ENCODE measurements at regions not wholly inside any gene's neighbourhood (a gene's known extent, or its start where the extent isn't known, plus 50 kb on each side); places are given as distances from the start of the nearest gene placed in this dataset.

DNA sequence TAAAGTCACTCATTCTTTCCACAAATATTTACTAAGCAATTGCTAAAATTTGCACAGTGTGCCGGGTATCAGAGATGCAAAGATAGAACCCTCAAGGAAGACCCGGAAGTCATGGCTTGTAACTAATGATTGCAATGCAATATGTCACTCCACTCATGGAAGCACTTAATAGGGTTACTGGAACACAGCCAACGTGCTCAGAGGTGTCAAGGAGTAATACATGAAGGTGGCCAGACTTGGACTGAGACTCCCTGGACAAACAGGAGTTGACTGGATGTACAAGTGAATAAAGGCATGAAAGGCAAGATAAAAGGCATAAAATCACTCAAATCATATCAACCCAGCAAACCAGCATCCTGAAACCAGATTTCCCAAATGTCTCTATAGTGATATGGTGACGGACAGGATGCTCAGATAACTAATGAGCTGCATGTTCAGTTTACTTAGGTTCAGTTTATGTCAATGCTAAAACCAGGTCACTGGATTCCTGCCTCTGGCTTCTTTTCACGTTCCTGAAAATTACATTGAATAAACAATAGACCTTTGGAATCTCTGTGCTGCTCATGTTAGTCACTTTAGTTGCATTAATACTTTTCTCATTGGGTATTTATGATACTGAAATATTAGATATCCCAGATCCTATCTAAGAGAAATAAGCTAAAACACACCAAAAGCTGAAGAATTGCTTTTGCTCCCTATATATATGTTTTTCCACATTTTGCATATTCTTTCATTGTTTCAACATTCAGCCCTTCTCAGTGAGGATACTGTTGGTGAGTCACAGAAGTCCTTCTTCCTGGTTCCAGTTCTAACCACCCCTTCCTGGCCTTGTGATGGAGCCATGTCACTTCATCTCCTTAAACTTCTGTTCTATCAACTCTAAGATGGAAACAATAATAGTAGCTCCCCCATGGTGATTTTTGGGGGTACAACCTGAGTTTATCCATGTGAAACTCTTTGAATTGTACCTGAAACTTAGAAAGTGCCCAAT is 688.9 kb upstream of the ID2 start:
- no peak for DNase-seq

DNA sequence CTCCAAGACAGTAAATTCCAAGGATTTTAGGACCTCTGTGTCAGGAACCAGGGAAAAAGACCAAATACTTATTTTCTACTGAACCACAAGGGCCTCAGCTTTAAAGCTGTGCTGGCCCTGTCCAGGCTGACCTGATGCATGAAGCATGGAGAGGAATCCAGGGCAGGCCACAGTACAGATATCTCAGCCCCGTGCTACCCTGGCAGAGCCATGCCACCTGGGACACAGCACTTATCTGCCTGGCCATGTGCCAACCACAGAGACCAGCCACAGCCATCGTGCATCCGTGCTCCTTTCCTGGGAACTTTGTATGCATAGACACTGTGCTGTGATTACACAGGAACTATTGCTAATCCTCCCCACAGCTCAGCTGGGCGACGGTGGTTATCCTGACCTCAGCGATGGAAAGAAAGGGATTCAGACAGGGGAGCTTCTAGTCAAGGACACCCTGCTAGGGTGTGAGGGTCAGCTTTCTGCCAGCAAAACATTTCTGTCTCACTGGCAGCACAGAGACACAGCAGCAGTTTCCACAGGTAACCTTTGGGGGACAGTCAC is 687.4 kb upstream of the ID2 start:
- peak; percentile 67 for DNase-seq

DNA sequence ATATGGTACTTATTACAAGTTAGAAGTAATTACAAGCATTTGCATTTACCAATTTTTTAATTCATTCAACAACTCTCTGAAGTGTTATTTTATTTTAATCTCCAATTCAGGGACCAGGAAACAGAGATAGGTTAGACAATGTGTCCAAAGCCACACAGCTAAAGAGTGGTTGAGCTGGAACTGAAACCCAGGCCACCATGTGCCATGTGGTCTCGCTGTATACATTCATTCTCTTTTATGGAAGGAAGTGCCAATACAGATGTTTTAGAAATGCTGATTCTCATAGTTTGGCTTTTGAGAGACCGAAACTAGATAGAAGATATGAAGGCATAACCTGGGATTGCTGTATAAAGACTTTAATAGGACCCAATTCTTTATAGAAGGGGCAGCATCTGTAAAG is 684.6 kb upstream of the ID2 start:
- peak; percentile 77 for DNase-seq

DNA sequence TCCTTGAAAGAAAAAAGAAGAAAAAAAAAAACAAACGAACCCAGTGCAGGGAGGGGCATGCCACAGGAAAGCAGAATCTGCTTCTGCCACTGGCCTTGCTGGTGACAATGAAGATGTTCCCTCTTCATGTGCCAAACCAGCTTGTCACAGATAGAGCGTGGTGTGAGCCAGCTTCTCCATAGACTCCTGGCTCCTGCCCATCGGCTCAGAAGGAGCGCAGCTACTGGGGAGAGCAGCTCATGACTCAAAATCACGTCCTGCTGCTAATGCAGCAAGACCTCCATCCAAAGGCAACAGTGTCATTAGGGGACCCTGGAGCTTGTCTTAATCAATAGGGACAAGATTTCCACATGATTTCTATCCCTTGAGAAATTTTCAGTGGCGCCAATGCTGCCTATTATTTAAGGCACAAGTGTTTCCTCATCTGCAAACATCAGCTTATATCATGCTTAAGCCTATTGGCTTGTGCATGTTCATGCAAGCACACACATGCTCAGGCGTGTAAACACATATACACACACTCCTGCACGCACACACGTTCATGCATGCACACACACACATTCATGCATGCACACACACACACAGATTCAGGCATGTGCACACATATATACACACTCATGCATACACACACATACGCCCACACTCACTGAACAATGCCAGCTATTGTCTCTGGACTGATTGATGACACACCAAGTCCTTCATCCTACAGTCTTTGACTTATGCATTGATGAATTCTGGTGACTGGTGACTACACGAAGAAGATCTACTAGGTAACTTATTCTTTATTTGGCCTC is 682.0 kb upstream of the ID2 start:
- DNase-seq, result no peak

DNA sequence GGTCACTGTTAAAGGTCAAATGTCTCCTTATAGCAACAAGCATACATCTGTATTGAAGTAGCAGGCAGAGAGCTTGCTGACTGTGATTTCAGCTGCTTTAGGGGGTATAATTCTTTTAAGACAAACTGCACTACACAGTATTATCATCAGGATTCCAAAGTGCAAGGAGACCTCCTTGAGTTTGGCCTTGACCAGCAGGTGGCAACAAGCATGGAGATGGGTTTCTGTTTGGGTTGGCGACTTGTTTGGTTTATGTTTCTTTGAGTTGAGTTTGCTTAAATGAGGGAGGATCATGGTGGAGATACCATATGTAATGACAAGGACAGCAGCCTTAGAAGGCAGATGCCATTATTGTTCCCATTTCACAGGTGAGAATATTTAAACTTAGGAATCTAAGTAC is 681.0 kb upstream of the ID2 start:
- no peak for DNase-seq

DNA sequence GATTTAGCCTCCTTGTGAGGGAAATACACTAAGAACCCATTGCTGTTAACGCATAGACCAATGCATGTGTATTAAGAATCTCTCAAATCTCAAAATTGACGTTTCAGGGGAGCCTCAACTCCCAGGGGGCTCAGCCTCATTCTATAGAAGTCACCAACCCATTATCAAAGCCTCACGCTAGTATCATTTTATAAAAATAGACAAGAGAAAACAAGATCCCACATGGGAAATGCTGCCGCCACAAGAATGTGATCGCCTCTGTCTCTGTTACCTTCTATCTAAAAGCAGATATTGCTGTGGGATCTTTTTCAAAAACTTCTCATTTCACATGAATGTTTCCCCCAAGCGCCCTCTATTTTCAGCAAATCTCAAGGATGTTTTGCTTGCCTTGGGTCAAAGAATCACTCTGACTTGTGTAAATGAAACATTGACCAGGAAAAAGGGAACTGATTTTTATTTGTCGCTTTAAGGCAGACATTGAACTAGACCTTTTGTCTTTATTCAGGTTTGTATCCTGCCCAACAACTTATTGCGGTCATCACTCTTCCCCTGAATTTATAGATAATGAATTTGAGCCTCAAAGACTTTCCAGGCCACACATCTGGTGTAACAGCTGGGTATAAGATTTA is 679.0 kb upstream of the ID2 start:
- no peak for DNase-seq

DNA sequence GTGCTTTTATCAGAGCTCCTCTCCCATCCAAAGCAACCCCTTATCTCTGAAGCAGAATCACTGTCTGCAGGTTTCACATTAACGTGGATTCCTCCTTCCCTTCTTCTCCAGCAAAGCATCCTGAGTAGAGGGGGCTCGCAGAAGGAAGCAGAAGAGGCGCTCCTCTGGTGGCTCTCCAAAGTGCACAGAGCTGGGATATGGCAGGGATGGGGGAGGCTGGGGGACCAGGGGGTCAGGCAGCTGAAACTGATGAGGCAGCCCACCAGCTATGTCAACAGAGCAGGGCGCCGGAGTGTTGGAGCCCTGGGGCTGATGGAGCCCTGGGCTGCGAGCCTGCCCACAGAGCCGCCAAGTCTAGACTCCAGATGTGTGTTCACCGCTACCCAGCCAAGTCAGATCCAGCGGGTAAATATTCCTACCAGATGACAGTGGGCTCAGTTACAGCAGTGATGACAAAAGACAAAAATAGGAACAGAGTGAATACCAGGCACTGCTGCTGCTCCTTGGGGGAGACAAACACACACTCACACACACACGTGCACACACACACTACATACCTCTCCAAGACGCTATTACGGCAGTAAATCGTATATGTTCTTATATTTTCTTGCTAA is 678.3 kb upstream of the ID2 start:
- DNase-seq, result peak; percentile 13

DNA sequence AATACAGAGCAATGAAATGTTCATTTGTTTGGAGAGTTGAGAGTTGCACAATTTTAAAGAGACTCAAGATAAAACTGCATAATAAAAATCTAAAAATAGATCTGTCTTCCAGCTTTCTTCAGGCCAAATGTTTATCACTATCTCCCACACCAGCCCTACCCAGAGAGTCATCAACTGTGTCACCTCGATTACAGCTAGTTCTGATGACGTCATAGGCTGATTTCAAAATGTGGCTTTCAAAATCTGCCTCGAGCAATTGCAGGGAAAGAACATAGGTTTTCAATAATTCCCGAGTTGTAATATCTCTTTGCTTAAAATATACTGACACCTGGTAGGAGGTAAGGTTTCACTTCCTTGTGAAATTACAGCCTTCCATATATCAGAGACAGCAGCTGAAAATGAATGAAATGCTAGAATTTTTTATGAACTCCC is 677.6 kb upstream of the ID2 start:
- peak; percentile 75 for DNase-seq

DNA sequence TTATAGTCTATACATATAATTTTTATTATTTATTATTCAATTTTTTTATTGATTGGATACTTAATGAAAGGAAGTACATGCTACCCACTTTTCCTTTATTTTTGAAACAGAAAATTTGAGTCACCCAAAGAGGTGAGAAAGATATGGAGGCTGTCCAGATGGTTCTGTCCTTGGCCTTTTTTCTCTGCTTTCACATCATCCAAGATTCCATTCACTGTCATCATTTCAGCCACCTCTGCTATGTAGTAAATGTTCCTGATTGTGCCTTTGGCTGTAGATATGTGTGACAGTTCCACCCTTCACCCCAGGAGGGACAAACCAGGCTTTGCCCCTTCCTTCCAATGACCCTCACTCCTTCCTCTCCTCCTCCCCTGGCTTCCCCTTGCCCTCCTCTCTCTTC is 675.7 kb upstream of the ID2 start:
- no peak for DNase-seq

DNA sequence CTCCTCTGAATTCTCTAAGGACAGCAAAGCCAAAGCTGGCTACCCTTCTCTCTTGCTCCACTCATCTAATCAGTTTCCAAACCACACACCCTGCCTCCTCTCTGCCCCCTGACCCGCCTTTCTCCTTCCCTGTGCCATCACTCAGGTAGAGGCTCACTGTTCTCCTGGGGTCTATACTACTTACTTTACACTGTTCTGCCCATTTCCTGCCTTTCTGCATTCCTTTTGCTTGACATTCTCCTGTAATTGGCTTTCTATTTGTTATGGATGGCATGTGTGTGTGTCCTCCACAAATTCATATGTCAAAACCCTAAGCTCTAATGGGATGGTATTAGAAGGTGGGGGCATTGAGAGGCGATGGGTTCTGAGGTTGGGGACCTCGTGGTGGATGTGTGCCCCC is 675.2 kb upstream of the ID2 start:
- DNase-seq, result no peak

DNA sequence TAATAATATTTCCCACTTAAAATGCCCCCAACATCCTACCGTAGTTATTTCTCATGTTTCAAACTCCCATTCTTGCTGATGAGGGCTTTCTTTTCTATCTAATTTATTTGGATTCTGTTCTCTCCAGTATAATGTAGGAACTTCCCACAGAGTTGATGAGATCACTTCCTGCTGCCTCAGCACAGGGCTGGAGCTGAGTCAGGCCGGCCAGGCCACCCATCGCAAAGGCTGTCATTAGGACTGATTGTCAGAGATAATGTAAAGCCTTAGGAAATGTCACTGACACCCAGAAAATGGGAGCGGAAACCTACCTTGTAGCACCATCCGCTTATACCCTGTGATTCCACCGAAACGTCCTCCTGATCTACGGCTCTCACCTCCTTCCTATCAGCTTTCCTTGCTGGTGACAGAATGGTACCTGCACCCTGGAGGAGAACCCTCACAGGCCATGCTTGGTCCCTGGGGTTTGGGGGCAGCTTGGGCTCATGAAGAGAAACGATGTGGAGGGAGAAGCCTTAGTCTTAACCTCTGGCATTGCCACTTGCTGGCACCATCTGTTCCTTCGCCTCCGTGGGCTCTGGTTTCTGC is 672.8 kb upstream of the ID2 start:
- no peak for DNase-seq

DNA sequence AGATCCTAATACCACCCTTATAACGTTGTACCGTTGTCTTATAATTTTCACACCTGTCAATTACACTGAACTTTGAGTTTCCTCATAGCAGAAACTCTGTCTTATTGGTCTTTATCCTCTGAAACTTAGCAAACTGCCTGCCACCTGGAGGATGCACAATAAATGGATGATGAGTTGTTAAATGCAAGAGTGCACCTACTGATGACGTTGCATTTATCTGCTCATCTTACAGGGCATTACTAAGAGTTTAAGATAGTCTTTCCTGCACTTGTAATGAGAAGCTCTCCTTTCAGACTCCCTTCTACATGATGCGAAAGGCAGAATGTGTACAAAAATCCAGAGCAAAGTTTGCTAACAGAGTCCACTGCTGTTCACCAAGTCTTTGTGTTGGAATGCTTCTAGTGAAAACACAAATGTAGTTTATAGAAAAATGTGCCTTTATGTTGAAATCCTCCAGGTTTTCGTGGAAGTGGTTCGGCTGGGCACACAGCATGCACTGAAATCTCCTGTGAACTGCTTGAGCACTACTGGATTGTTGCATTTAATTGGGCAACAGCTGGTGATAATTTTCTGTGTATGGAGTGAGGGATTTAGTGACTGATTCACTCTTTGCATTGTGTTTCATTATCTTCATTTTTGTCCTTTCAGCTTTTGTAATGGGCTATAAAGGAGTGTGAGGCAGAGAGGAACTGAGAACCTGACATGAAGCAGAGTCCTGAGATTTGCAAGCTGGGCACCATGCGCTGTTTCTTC is 665.8 kb upstream of the ID2 start:
- DNase-seq, result peak; percentile 36

DNA sequence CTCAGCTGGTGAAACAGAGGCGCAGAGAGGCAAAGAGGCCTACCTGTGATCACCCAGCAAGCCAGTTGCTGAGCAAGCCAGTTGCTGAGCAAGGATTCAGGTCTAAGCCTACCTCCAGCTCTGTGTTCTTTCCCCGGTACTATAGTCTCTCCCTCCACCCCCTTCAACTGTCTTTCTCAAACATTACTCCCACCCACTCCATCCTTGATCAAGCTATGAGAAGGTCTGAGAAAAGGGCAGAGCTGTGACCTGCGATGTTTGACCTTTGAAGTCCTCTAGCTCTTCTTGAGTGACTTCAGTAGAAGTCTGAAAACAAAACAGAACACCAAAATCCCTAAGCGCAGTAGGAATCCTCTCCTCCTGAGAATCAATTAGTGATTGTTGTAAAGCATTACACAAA is 665.2 kb upstream of the ID2 start:
- DNase-seq, result no peak

DNA sequence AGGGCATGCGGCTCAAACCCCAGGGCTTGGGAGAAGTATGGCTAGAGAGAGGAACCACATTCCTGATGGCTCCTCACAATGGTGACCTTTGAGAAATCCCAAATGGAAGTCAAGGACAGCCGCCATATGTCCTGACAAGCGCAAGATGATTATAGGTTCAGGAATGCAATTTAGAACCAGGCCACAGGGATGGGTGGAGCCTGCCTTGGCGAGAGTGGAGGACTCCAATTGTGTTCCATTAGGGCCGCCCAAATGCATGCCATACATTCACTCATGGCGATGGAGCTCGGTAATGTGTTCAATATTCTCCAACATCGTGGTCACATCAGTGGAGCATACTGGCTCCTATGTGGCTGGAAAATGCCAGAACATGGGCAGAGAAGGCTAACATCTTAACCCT is 662.9 kb upstream of the ID2 start:
- no peak for DNase-seq

DNA sequence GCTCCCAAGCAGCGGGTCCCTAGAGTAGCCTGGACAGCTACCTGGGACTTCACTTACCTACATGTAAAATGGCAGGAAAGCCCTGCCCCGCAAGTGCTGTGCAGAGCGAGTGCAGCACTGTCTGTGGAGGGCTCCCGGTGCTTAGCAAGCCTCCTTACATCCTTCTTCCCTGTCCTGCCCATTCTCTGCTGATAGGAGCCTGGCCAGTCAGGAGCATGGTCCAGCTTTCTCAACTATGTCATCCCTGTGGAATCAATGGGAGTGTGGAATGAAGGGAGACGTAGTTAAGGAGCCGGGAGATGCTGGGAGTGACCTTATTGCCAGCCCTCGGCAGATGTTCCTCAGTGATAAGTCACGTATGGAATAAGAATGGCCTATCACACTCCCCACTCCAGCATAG is 661.9 kb upstream of the ID2 start:
- DNase-seq, result no peak

DNA sequence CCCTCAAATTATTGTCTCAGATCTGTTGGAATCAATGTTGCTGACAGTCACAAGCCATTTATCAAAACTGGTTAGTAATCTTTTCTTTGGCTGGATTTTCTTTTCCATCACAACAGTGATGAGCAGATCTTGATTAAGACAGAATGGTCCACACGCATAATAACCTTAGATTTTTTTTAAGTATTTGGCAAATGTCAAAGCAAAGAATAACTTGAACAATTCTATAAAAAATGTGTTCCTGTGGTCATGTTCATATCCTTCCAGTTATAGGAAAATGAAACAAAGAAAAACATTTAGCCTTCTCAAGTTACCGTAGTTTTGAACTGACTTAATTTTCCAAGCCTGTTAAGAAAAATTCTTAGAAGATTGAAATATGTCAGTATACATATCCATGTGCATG is 659.9 kb upstream of the ID2 start:
- DNase-seq, result no peak

DNA sequence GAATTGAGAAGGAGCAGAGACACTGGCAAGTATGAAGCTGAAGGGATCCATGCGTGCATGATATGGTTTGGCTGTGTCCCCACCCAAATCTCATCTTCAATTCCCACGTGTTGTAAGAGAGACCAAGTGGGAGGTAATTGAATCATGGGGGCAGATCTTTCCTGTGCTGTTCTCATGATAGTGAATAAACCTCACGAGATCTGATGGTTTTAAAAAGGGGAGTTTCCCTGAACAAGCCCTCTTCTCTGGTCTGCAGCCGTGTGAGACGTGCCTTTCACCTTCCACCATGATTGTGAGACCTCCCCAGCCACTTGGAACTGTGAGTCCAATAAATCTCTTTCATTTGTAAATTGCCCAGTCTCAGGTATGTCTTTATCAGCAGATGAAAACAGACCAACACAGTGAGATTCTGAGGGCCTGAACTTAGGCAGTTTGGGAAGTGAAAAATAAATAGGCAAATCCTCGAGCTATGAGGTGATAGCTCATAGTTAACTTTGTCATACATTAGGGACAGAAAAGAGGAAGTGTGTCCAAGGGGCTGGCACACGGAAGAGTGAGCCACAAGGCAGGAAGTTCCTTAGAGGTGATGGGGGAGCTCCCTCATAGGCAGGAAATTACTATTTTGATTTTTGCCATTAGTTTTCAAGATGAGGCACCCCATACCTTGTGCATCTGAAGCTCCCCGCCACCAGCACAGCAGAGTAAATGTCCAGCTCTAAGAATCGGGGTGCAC is 658.8 kb upstream of the ID2 start:
- DNase-seq, result peak; percentile 45

DNA sequence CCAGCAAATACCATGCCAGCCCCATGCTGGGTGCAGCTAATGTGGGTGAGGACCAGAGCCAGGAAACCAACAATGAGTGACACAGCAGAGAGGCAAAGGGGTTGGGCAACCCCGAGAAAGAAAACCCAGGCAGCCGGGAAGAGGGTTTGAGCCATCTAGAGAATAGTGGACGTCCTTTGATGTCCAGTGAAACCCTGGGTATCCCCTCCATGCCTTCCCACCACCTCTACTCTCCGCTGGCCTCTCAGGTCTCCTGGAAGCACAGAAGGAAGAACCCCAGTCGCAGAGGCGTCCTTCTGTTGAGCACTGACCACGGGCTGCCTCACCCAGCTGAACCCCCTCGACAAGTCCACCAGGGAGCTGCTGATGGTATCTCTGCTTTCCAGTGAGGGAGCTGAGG is 657.4 kb upstream of the ID2 start:
- DNase-seq, result no peak

DNA sequence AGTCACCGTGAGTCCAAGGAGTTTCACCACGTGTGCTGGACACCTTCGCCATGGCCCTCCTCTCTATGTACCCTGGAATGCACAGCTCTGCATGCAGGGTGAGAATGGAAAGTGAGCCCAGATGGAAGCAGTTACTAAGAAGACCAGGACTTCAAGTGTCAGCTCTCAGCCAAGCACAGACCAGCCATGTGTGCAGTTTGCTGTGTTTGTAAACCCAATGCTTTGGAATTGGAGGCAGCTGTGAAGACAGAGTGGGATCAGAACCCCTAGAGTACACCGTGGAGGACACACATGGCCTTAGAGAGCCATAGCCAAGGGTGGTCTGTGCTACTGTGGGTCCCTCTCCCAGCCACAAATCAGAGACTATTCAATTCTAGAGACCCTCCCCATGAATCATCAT is 655.5 kb upstream of the ID2 start:
- no peak for DNase-seq

DNA sequence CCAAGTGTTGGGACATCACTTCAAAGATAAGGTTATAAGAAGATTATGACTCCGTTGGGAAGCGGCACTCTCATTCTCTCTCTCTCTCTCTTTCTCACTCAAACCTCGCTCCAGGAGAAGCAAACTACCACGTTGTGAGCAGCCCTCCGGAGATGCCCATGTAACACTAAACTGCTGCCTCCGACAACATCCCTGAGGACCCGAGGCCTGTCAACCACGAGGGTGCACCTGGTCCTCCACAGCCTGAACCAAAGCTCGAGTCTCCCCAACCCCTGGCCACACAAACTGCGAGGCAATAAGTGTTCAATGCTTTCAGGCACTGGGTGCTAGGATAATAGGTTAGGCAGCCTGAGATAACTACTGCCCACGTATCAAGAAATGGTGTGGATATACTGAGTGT is 654.5 kb upstream of the ID2 start:
- no peak for DNase-seq

DNA sequence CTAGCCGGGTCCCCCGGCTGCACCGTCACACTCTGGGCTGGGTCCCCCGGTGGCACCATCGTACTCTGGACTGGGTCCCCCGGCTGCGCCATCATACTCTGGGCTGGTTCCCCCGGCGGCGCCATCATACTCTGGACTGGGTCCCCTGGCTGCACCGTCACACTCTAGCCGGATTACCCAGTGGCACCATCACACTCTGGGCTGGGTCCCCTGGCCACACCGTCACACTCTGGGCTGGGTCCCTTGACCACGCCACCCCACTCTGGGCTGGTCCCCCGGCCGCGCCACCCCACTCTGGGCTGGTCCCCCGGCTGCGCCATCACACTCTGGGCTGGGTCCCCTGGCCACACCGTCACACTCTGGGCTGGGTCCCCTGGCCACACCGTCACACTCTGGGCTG is 653.8 kb upstream of the ID2 start:
- no peak for DNase-seq
